ENCODE measurements at regions not wholly inside any gene's neighbourhood (a gene's known extent, or its start where the extent isn't known, plus 50 kb on each side); places are given as distances from the start of the nearest gene placed in this dataset.

DNA sequence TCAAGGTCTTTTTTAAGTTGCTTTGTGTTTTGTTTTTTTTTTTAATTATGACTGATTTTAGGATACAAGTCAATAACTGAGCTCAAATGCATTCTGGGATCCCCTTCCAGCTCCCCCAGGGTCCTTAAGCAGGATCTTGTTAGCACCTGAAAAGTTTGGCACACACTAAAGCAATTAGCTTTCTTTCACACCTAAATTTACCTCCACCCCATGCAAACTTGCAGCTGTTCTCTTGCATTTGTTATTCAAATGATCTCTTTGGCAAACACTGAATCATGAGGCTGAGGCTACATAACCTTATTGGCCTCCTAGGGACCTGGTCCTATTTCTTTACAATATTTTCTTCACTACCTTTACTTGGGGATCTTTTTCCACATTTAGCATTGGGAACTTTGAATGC lies 2026.1 kb upstream of the CELF4 start:
- no peak for TF ChIP-seq CTCF (conservative IDR thresholded peaks at IDR 0.05 in 1 of 2, IDR thresholded peaks at IDR 0.05 in 1 of 2; ENCODE audit: extremely low read depth in 1 of 2, insufficient read depth in 1 of 2, low read depth in 1 of 2, low read length in 2 of 2)
- no peak for TF ChIP-seq EZH2 (IDR thresholded peaks at IDR 0.05; ENCODE audit: borderline replicate concordance, low read length)
